HG02981 (cell line): ENCODE measurements at regions not wholly inside any gene's neighbourhood (a gene's known extent, or its start where the extent isn't known, plus 50 kb on each side); places are given as distances from the start of the nearest gene placed in this dataset.
A peak's percentile ranks its signal among the peaks of the same experiment; 100 is the strongest.
"Not testable (repeated sequence)": the region's sequence is repeated elsewhere in the genome, so short reads cannot be mapped to it uniquely, and the experiment has no call there.

Experiments
- ATAC-seq: cut with Tn5 transposase; IDR thresholded peaks from one replicate; pipeline ENCODE4 v1.9.1; 2021; ENCODE audit warnings: mild to moderate bottlenecking, moderate library complexity; ENCODE audit not compliant: unreplicated experiment

DNA sequence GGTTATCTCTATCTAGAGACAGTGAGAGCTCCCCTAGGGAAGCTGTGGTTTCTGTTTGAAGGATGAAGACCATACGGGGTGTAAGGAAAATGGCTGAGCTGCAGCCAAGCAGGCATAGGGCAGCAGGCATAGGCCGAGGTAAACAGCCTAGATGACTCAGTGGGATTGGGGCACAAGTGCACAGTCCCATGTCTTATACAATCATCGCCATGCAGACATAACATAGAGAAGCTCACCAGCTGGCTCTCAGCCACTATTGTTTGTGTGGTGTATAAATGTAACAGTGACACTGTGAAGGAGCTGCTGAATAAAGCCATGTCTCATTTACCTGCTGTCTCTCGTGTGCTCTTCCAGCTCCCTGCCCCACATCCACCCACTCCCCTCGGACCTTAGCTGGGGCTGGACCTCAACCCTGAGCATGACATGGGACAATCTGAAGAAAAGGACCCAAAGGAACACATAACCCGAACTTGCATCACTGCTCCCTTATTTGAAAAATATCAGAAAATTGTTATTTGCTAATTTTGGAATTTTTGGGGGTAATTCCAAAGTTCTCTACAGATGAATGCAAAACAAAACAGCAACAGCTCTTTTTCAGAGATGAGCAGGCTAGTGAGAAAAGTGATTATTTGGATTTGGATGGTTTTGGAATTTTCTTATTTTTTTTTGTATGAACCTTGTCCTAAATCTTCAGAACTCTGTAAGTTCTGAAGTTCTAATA is 582.7 kb downstream of the REEP3 start:
- no peak for ATAC-seq

DNA sequence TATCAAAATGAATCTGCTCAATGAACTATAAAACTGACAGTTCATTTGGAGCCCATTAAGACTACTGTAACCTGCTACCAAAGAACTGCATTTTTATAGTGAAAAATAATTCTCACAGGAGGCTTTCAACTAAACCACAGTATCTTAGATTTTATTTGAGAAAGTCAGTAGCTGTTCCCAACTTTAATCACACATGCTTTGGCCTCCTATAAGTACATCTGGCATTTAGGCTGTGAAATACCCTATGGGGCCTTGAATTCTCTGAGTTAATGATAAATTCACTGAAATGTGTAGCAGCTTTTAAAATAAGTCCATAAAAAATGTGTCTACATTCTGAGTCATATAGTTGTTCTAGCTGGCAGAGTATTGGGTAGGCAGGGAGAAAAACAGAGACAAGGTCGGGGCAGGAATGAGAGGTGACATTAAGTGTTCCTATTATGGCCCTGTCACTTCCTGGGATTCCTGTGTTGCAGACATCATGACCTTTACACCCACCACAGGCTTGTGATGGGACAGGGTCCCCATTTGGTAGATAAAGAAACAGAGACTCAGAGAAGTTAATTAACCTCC is 588.8 kb downstream of the REEP3 start:
- no peak for ATAC-seq

- no peak for ATAC-seq
Observed at GRCh38 chr10:64112701-64113355, 591.6 kb downstream of the REEP3 start.

DNA sequence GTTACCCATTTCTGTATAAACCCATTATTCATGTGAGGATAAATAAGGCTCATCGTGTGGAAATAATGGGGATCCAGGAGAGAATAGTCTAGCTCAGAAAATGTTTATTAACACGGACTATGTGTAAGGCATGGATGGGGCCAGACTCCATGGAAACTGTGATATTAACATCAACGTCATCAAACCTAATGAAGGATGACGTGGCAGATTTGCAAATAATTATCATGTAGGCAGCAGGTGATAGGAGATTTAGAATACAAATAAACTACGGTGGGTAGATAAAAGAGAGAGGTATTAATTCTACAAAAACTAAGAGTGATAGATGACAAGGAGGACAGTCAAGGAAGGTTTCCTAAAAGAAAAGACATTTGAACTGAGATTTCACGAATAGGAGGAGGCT is 592.2 kb downstream of the REEP3 start:
- no peak for ATAC-seq

- ATAC-seq: no peak
Observed at GRCh38 chr10:64113792-64114191, 592.6 kb downstream of the REEP3 start.

GRCh38 chr10:64115471-64115870 is 594.3 kb downstream of the REEP3 start:
- no peak for ATAC-seq

GRCh38 chr10:64115908-64116643 is 594.9 kb downstream of the REEP3 start:
- peak; percentile 46 for ATAC-seq

GRCh38 chr10:64116707-64117106 is 595.5 kb downstream of the REEP3 start:
- ATAC-seq: no peak

DNA sequence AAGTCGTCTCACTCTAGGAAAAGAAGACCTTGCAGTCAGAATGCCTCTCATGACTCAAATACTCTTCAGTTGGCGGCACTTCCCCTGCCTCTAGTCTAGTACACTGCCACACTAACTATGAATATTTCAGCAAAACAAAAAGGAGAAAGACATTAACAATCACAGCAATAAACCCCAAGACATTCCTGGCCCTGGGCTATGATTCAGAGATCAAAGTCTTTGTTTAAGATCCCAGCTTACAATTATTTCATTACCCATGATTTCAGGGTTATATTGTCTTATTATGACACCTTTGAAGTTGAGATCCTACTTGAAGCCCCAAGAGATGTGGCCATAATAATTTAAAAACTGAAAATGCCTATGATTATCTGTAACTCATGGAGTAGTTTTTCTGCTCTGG is 597.5 kb downstream of the REEP3 start:
- no peak for ATAC-seq

- ATAC-seq: not testable (repeated sequence)
Observed at GRCh38 chr10:64120301-64120980, 599.2 kb downstream of the REEP3 start.

DNA sequence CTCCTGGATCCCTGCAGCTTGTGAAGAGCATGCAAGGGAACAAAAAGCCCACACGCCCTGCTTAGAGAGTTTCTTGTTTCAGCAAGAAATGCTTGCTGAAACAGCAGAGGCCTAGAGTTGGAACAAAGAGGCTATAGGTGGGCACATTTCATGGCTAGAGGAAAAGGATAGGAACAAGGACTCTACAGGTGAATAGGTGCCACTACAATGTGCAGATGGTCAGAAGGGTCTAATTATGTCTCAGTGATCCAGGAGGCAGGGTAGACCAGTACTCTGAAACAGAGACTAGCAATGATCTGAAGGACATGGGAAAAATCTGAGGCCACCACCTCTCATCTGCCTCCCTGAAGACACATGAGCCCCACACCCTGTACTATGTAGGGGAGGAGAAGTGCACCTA is 609.0 kb downstream of the REEP3 start:
- ATAC-seq: no peak

DNA sequence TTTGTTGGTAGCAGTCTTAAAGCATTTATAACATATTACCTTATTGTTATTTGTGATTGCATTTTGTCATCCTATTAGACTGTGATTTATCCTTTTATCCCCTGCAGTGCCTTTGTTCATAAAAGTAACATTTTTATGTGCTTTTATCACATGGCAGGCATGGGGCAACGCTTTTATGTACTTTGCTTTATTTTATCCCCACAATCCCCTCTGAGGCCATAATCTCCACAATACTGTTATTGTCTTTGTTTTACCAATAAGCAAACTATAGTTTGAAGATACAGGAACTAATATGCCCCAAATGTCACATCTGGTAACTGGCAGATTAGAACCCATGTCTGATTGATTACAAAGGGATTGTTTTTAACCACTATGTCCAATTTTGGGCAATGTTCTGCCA is 613.5 kb downstream of the REEP3 start:
- no peak for ATAC-seq

DNA sequence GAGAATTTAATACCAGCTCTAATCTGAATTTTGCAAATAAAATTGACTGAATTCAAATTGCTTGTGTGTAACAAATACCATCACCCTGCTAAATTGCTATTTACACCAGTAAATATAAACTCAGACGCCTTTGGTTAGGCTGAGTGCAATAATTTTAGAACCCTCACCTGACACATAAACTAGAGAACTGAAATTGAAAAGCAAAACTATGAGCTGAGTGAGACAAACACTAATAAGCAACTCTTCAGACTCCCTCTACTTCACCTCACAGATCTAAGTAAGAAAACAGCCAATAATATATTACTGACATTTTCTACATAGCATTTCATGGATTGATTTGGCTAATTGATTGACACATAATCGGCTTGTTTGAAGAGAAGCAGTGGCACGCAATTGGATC is 621.2 kb downstream of the REEP3 start:
- no peak for ATAC-seq

DNA sequence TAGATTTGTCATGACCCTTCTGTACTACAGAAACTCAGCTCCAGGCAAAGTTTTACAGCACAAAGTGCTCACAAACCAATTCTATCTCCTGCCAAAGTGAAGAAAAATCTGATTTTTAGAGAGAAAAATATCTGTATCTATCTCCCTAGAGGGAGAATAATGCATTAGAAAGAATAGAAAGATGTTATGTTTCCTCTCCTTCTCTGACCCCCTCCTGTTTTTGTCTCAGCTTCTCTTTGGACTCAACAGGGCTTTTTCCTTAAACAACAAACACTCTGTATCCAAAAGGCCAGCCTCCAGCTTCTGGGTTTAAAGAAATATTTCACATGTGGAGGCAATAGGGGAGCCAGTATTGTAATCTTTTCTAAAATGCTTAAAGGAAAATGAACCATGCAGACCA is 627.4 kb downstream of the REEP3 start:
- no peak for ATAC-seq

DNA sequence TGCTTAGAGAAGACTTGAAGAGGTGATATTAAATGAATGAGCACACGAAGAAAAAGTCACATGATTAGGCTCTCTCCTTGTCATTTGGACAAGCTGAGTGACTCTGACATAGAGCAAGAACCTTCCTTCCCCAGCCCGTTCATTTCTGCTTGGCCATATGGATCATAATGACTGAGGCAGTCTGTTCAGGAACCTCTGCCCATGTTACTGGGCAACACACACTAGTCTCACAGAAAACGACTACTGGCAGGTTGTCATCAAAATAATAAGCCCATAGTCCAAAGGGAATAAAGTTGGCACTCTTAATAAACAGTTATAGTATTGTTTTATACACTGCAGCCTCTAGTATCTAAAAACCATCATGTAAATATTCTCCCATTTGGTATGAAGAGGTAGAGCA is 635.0 kb downstream of the REEP3 start:
- ATAC-seq: no peak

DNA sequence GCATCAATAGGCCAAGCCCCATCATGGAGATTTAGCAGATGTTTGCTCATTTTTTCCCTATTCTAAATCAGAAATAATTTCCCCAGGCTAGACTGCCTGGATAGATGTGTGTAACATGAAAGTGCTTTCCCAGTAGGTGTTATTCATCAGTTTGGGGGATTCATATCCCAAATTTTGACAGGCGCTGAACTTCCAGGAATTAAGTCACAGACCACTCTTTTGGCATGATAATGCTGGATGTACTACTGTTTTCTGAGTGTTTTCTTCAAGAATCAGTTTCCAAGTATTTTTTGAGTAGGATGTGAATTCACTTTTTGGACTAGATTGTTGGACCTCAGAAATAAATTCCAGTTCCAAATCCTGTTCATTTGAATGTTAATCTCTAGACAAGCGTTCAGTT is 637.4 kb downstream of the REEP3 start:
- ATAC-seq: no peak

- ATAC-seq: no peak
Observed at GRCh38 chr10:64159910-64160872, 639.0 kb downstream of the REEP3 start.

GRCh38 chr10:64170791-64171190 is 649.6 kb downstream of the REEP3 start:
- no peak for ATAC-seq

DNA sequence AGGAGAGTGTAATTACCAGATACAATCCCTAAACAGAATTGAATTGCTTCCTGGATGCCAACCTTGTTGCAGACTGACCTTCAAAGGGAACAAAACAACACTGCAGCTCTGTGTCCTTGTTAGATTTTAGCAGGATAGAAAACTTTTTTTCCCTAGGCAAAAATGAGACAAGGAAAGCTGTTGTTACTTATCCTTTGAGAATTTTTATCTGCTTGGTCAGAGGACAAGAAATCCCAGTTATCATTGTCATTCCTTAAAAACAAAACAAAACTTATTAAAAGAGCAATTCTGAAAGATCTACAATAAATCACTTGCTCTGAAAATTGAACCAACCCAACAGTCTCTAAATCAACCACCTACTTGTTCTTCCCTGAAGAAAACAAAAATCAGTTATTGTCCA is 652.6 kb downstream of the REEP3 start:
- no peak for ATAC-seq

GRCh38 chr10:64174666-64175255 is 653.6 kb downstream of the REEP3 start:
- no peak for ATAC-seq
